ENCODE measurements at regions not wholly inside any gene's neighbourhood (a gene's known extent, or its start where the extent isn't known, plus 50 kb on each side); places are given as distances from the start of the nearest gene placed in this dataset.
"Not testable (repeated sequence)": the region's sequence is repeated elsewhere in the genome, so short reads cannot be mapped to it uniquely, and the experiment has no call there.

- peak; percentile 97 for DNase-seq
Measured at GRCh38 chr7:82559193-82559805, 115.7 kb upstream of the CACNA2D1 start.

- no peak for DNase-seq
Measured at GRCh38 chr7:82549616-82550285, 106.2 kb upstream of the CACNA2D1 start.

GRCh38 chr7:82548141-82548688, 104.6 kb upstream of the CACNA2D1 start:
- no peak for DNase-seq

DNA sequence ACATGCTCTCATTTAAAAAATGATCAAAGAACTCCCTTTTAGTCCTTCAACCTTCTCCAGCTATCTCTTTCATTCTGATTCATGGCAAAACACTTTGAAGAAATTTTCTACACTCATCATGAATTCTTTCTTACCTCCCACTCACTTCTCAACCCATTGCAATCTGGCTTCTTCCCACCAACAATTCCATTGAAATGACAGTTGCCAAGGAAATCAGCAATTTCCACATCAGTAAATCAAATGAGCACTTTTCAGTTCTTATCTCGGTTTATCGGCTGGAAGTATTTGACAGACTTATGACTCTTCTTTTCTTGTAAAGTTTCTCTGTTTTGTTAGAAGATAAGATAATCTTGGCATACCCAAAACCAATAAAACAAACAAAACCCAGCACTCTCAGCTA, 99.1 kb upstream of the CACNA2D1 start:
- DNase-seq, result no peak

- no peak for DNase-seq
Measured at GRCh38 chr7:82539969-82540368, 96.4 kb upstream of the CACNA2D1 start.

GRCh38 chr7:82534684-82535083, 91.1 kb upstream of the CACNA2D1 start:
- no peak for DNase-seq

DNA sequence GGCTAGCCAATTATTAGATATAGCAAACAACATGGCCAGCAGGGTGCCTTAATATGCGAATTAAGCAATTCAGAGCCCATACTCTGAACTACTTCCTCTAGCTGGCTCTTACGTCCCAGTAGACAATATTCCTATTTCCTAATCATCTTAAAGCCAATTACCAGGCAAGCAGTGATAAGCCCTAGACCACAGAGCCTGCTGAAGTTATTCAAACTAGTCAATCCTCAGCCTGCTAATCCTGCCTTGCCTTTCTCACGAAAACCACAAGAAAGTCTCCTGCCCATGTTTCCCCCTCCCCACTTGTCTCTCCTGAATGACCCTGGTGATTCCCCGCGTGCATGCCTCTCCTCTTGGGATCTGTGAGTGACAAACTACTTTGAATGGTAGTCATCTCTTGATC, 86.8 kb upstream of the CACNA2D1 start:
- DNase-seq, result no peak

DNA sequence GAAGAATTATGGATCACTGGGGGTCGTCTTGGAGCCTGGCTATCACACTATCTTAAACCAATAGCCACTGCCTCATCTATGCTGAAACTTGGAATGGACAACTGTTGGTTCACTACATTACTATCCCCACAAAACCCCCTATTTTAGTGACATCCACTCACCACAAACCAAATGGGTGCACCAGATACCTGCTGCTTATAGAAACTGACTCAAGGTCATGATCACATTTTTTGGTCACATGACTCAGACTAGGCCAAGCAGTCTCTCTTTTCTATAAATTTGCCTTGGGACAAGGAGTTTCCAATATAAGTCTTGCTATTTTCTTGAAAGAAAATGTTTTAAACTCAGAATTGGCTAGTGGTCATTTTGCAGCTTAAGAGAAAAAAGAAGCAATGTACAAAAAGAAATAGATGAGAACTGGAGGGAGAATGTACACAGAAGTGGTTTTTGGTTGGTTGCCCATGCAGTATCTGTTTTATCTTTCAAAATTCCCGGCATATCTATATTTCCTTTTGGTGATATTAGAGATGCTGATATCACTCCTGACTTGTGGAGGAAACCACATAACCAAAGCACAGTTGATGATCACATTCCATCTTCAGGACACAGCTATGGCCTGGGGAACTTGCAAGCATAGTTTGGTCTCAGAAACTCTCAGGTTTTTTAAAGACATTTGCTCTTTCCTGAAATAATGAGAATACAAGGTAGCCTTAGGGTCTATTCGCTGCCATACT, 85.2 kb upstream of the CACNA2D1 start:
- no peak for DNase-seq

DNA sequence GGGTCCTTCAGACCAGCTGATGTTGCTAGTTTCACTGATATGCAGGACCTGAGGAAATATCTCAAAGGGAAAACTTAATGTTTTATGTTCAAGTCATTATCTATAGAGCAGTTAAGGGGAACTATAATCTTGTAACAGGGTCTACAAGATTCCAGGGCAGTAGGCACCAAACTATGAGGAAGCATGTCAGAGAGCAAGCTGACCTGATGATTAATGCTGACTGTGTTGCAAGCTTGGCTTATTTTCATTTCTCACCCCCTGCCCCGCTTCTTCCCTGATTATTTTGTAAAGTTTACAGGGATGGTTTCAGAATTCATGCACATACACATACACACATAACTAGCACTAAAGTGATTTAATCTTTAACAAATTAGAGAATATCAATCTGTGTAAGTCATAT, 84.3 kb upstream of the CACNA2D1 start:
- DNase-seq, result no peak

DNA sequence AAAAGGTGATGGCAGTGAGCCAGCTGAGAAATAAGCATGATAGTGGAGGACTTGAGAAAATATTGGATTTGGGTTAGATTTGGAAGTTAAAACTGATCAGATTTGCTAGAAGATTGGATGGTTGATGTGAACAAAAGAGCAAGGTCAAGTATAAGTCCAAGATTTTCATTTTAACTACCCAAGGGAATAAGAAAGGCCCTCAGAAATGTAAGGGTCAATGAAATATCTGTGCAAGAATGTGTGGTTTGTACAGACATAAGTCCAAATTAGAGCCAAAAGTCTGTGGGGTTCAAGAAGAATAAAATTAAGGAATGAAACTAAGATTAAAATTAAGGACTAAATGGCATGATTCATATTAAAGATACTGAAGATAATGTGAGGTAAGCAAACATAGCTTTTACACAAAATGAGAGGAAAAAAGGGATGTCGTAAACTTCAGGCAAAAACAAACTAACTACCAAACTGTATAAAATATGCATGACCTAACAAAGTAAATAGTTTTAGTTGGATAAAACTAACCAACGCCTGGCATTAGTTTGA, 78.4 kb upstream of the CACNA2D1 start:
- no peak for DNase-seq

DNA sequence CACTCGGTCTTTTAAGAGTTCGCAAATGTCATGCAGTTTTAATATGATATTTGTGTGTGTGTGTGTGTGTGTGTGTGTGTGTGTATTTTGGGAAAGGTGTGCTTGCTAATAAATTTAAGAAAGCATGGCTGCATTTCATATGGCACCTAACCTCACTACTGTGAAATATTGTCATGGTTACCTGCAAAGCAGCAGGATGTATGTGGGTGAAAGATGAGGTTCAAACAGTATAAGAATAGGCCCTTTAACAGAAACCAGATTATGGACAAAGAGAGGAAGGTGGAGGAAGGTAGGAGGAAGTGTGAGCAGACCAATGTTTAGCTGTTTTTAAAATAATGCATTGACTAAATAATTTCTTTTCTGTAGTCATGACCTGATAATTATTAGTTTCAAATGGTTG, 73.5 kb upstream of the CACNA2D1 start:
- no peak for DNase-seq

DNA sequence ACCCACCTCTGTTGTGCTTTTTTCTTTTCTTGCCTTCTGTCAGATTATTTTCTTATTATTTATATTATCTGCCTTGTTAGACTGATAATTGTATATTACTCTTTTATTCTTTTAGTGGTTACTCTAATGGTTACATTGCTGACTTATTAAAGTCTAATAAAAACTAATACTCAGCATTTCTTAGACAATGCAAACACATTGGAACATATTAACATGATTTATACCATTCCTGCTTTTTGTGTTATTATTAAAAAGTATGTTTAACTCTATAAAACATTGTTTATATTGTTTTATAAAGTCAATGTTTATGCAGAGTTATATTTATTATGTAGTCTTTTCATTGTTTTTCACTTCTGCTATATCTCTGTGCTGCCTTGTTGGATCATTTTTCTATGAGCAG, 68.0 kb upstream of the CACNA2D1 start:
- no peak for DNase-seq

GRCh38 chr7:82507976-82508677, 64.5 kb upstream of the CACNA2D1 start:
- DNase-seq, result no peak

DNA sequence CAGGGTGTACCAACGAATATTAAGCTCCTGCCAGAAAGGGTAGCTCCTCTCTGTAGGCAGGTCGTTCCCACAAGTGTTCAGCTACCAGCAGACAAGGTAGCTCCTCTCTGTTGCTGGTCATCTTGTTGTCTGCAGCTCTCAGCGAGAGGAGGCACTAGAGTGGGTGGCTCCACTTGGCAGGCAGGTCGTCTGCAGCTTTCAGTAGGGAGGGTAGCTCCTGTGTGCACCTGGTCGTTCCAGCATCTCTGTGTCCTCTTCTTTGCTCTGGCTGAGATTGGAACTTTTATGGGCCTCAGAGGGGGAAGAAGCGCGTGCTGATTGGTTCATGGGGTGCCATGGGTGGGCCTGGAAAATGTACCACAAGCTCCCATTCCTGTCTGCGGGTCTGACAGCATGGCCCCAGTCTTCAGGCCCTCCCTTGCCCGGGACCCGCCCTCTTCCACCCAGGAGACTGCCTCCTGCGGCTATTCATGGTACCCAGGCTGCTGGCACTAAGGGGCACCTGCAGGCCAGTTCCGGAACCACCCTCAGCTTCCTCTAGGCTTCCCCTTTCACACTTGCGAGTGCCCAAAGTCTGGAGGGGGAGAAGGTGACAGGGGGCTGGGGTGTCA, 63.9 kb upstream of the CACNA2D1 start:
- no peak for DNase-seq

DNA sequence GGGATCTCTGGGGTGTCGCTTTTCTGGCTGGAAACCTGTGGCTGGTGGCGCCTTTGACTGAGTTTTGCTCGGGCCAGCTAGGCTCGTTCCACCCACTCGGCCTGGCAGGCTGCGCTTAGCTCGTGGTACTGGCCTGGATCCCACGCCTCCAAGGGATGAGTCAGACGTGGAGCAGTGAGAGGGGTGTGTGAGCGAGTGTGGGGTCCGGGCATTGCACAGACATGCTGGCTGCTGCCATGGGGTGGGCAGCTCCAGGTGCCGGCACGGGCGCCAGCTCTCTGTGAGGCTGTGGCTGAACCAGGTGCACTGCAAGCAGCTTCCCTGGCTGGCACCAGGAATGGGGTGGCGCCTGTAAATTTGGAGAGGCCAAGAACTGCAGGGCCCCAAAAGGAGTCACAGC, 63.1 kb upstream of the CACNA2D1 start:
- DNase-seq, result no peak

DNA sequence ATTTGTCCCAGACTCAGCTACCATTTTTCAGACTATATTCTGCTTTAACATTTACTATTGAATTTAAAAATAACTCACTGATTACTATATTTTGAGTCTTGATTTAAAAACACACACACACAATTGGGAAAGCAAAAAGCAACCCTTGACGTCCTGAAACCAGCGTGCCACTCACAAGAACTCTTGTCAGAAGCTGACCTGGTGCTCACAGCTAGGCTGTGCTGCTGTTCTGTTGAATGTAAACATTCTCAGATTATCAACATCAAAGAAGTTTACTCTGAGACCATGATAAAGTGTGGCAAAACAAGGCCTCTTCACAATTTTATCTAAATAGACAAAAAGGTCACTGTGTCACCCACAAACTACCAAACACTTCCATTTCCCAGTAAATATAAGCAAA, 62.6 kb upstream of the CACNA2D1 start:
- DNase-seq, result no peak

DNA sequence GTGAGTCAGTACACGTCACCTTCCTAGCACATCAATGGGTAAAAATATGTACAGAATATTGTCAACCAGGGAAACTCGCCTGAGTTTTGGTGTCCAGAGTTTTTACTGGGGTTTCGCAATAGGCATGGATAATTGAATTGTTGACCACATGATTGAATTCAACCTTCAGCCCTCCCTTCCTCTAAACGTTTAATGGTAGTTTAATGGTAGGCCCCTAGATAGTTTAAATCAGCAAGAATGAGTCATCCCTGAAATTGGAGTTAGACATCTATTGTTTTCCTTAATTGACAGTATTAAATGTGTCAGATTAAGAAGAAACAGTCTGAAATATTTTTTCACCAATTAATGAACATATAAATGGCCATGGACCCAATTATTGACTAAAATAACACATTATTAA, 57.8 kb upstream of the CACNA2D1 start:
- no peak for DNase-seq

GRCh38 chr7:82499546-82499945, 56.0 kb upstream of the CACNA2D1 start:
- not testable (repeated sequence) for DNase-seq

DNA sequence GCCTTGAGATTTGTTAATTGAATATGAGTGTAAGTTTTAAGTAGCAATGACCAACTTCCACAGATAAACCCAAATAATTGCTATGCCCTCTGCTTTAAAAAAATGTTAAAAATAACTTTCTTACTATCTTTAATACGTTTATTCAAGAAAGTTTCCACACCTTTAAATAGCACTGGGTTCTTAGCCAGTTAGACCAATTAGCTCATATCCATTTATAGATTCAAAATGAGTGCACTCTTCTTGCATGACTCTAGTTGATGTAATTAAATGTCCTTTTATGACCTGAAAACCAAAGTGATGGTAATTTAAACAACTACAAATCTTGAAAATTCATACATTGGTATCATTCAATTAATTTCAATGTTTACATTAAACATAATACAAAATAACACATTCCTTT, 50.8 kb upstream of the CACNA2D1 start:
- no peak for DNase-seq

Measured in NCI-H1694 treated with DMSO at 0.1 percent for 48 hours (cell line).